Neural cell (in vitro differentiated cells): ENCODE measurements at regions not wholly inside any gene's neighbourhood (a gene's known extent, or its start where the extent isn't known, plus 50 kb on each side); places are given as distances from the start of the nearest gene placed in this dataset.

ENCODE experiments used
- CTCF ChIP-seq: fragments of 450-650 bp; IDR thresholded peaks from 2 replicates; pipeline ENCODE4 v1.5.1; 2014; ENCODE audit warnings: antibody characterized with exemption, mild to moderate bottlenecking, moderate library complexity; ENCODE audit not compliant: poor library complexity, severe bottlenecking
- EP300 ChIP-seq: fragments of 450-650 bp; conservative IDR thresholded peaks from 2 replicates; pipeline ENCODE4 v1.6.1; 2014; ENCODE audit warnings: antibody characterized with exemption, mild to moderate bottlenecking, moderate library complexity; ENCODE audit not compliant: poor library complexity, severe bottlenecking
- EZH2 ChIP-seq: fragments of 200-600, 300-800 bp; shearing (Covaris generic), sonication (generic); IDR thresholded peaks from 2 replicates; pipeline ENCODE4 v1.6.1; 2014; ENCODE audit warnings: antibody characterized with exemption, low read length, borderline replicate concordance, mild to moderate bottlenecking; ENCODE audit not compliant: insufficient read depth, poor library complexity, severe bottlenecking

- TF ChIP-seq EZH2 (no peak), EP300 (no peak), CTCF (no peak)
Measured at GRCh38 chr13:40376867-40377535, 289.4 kb downstream of the FOXO1 start.
